CD14-positive monocyte (primary cell): ENCODE measurements at regions not wholly inside any gene's neighbourhood (a gene's known extent, or its start where the extent isn't known, plus 50 kb on each side); places are given as distances from the start of the nearest gene placed in this dataset.

Experiments
- DNase-seq, 3 donors: peaks; one replicate each; pipeline ENCODE4 v3.0.0-alpha.2; 2011 to 2022
- H2AFZ ChIP-seq: 2 replicates; pipeline ENCODE4 v1.6.0; 2012; ENCODE audit warnings: mild to moderate bottlenecking, low read depth, low read length, inconsistent platforms; ENCODE audit not compliant: insufficient read depth, poor library complexity, severe bottlenecking
- H3K27ac ChIP-seq, 2 donors: 1 replicate in 1 of 2; 2 replicates in 1 of 2; pipeline ENCODE4 v1.5.1; 2012 to 2013; ENCODE audit warnings: low read length in 2 of 2, control low read depth in 1 of 2, inconsistent platforms in 1 of 2, low read depth in 1 of 2, mild to moderate bottlenecking in 1 of 2
- H3K27me3 ChIP-seq, 2 donors: one replicate each; pipeline versions ENCODE4 v1.6.0 to v1.6.1; 2011 to 2013; ENCODE audit warnings: low read length in 2 of 2; ENCODE audit not compliant: control insufficient read depth in 2 of 2, insufficient read depth in 2 of 2
- H3K36me3 ChIP-seq, 2 donors: replicated peaks in 1 of 2; 1 replicate in 1 of 2; 2 replicates in 1 of 2; pipeline versions ENCODE4 v1.5.1 to v1.6.1; 2012 to 2013; ENCODE audit warnings: low read length in 2 of 2, control low read depth in 1 of 2, inconsistent platforms in 1 of 2, mild to moderate bottlenecking in 1 of 2; ENCODE audit not compliant: insufficient read depth in 2 of 2, control insufficient read depth in 1 of 2
- H3K4me1 ChIP-seq, 2 donors: 1 replicate in 1 of 2; 2 replicates in 1 of 2; pipeline versions ENCODE4 v1.5.1 to v1.6.1; 2012 to 2013; ENCODE audit warnings: low read length in 2 of 2, control low read depth in 1 of 2, inconsistent platforms in 1 of 2, mild to moderate bottlenecking in 1 of 2, moderate library complexity in 1 of 2; ENCODE audit not compliant: insufficient read depth in 2 of 2, control insufficient read depth in 1 of 2
- H3K4me2 ChIP-seq: replicated peaks from 2 replicates; pipeline ENCODE3; 2012; ENCODE audit warnings: low read length, moderate library complexity, mild to moderate bottlenecking; ENCODE audit not compliant: poor library complexity, severe bottlenecking; ENCODE audit errors: extremely low read depth
- H3K4me3 ChIP-seq, 3 experiments: fragments of 200-600 bp in 1 of 3; sonication (generic) in 1 of 3; replicated peaks in 1 of 3; 1 replicate in 2 of 3; 2 replicates in 1 of 3; pipeline ENCODE4 v1.5.1; 2011 to 2013; ENCODE audit warnings: low read length in 3 of 3, mild to moderate bottlenecking in 3 of 3, control low read depth in 2 of 3, low read depth in 2 of 3, inconsistent platforms in 1 of 3, moderate library complexity in 1 of 3
- H3K79me2 ChIP-seq: 2 replicates; pipeline ENCODE4 v1.6.0; 2012; ENCODE audit warnings: mild to moderate bottlenecking, control low read depth, inconsistent platforms, low read length, moderate library complexity; ENCODE audit not compliant: insufficient read depth
- H3K9ac ChIP-seq: 2 replicates; pipeline ENCODE4 v1.6.0; 2017; ENCODE audit warnings: low read length, mild to moderate bottlenecking; ENCODE audit not compliant: insufficient read depth, poor library complexity, severe bottlenecking
- H3K9me3 ChIP-seq, 2 donors: replicated peaks in 1 of 2; 1 replicate in 1 of 2; 2 replicates in 1 of 2; pipeline versions ENCODE4 v1.5.1 to v1.6.1; 2012 to 2013; ENCODE audit warnings: low read length in 2 of 2, control low read depth in 1 of 2; ENCODE audit not compliant: control insufficient read depth in 1 of 2, insufficient read depth in 1 of 2
- H4K20me1 ChIP-seq: 2 replicates; pipeline ENCODE4 v1.6.0; 2012; ENCODE audit warnings: mild to moderate bottlenecking, low read length, control low read depth, moderate library complexity; ENCODE audit not compliant: insufficient read depth
- H3K27ac Mint-ChIP-seq, 7 donors: one replicate each; pipeline ENCODE4 v1.8.0; 2020; ENCODE audit warnings: mild to moderate bottlenecking in 7 of 7, mixed read lengths in 7 of 7, moderate library complexity in 6 of 7, inconsistent platforms in 2 of 7
- H3K27me3 Mint-ChIP-seq, 3 donors: one replicate each; pipeline ENCODE4 v1.8.0; 2021 to 2022; ENCODE audit warnings: low read depth in 3 of 3, mild to moderate bottlenecking in 3 of 3, mixed read lengths in 3 of 3, moderate library complexity in 3 of 3, inconsistent platforms in 1 of 3
- H3K36me3 Mint-ChIP-seq, 2 donors: one replicate each; pipeline ENCODE4 v1.8.0; 2020; ENCODE audit warnings: mixed read lengths in 2 of 2, inconsistent platforms in 1 of 2, mild to moderate bottlenecking in 1 of 2
- H3K4me1 Mint-ChIP-seq: one replicate; pipeline ENCODE4 v1.8.0; 2020; ENCODE audit warnings: mild to moderate bottlenecking, mixed read lengths
- H3K4me3 Mint-ChIP-seq, 2 donors: one replicate each; pipeline ENCODE4 v1.8.0; 2020; ENCODE audit warnings: mild to moderate bottlenecking in 2 of 2, mixed read lengths in 2 of 2, moderate library complexity in 1 of 2
- H3K9me3 Mint-ChIP-seq, 7 donors: one replicate each; pipeline ENCODE4 v1.8.0; 2020 to 2022; ENCODE audit warnings: mixed read lengths in 7 of 7, mild to moderate bottlenecking in 6 of 7, moderate library complexity in 6 of 7, inconsistent platforms in 2 of 7
- CTCF ChIP-seq: fragments of 200-600 bp; IDR thresholded peaks from one replicate; pipeline ENCODE4 v1.8.0; 2022; ENCODE audit warnings: antibody characterized with exemption, mild to moderate bottlenecking
- WGBS: methylation state at CpG from one replicate; pipeline ENCODE4 v1.1.5; 2013; ENCODE audit warnings: missing lambda C conversion rate; ENCODE audit not compliant: insufficient coverage; 5-methylcytosine and 5-hydroxymethylcytosine counted together
- intact Hi-C, 2 donors: fragments of 100-400 bp; cut with micrococcal nuclease; formaldehyde crosslinking; loops; one replicate each; pipeline versions ENCODE4 v1.15.0 to v1.15.1; 2023

- H3K27me3 ChIP-seq = no peaks in the 10 kb centered on the region
- no peaks in the 10 kb centered on the region for H4K20me1 ChIP-seq
- H3K4me1 ChIP-seq = no peaks in the 10 kb centered on the region
- DNase-seq = no peak
- Mint-ChIP-seq H3K9me3 (peaks cover 0 to 6% (median 1%) of the 10 kb centered on the region in 7 donors), H3K4me1 (no peaks in the 10 kb centered on the region), H3K27ac (no peak overlapping the region), H3K4me3 (no peak overlapping the region), H3K27me3 (peaks cover 0 to 3% (median 0%) of the 10 kb centered on the region in 3 donors), H3K36me3 (no peaks in the 10 kb centered on the region)
- H3K27ac ChIP-seq = no peak overlapping the region
- no peak for TF ChIP-seq CTCF
- H3K9ac ChIP-seq = no peak overlapping the region
- no peak overlapping the region for H3K4me3 ChIP-seq
- no peaks in the 10 kb centered on the region for H3K9me3 ChIP-seq
- 0% methylated on average over 1 of the region's 2 CpGs for WGBS
- no peak overlapping the region for H2AFZ ChIP-seq
- no peak overlapping the region for H3K4me2 ChIP-seq
- no peaks in the 10 kb centered on the region for H3K36me3 ChIP-seq
- no peaks in the 10 kb centered on the region for H3K79me2 ChIP-seq
- intact Hi-C loops = no loop called here
Measured at GRCh38 chr9:14383294-14383693, 69.4 kb upstream of the NFIB start.

GRCh38 chr9:14380061-14380836 is 66.3 kb upstream of the NFIB start:
- Mint-ChIP-seq H3K36me3 (no peaks in the 10 kb centered on the region), H3K27ac (no peak overlapping the region), H3K4me3 (no peak overlapping the region), H3K4me1 (no peaks in the 10 kb centered on the region), H3K9me3 (peaks cover 0 to 6% (median 2%) of the 10 kb centered on the region in 7 donors), H3K27me3 (peaks cover 0 to 3% (median 3%) of the 10 kb centered on the region in 3 donors)
- no CpG with 5 or more reads among the region's 3 CpGs for WGBS
- no peak overlapping the region for H3K27ac ChIP-seq
- H3K4me1 ChIP-seq = no peaks in the 10 kb centered on the region
- no peaks in the 10 kb centered on the region for H3K9me3 ChIP-seq
- no peak for TF ChIP-seq CTCF
- no peak overlapping the region for H3K4me3 ChIP-seq
- no peaks in the 10 kb centered on the region for H3K27me3 ChIP-seq
- H3K9ac ChIP-seq = no peak overlapping the region
- H3K79me2 ChIP-seq = no peaks in the 10 kb centered on the region
- H4K20me1 ChIP-seq = no peaks in the 10 kb centered on the region
- intact Hi-C loops = no loop called here
- DNase-seq = no peak
- H3K4me2 ChIP-seq = no peak overlapping the region
- H3K36me3 ChIP-seq = no peaks in the 10 kb centered on the region
- H2AFZ ChIP-seq = no peak overlapping the region
